Stimulated activated CD4-positive, alpha-beta T cell treated with anti-CD3 and anti-CD28 coated beads, Interleukin-4, amount 100 ng/mL, for 24 hours (primary cell): ENCODE measurements at regions not wholly inside any gene's neighbourhood (a gene's known extent, or its start where the extent isn't known, plus 50 kb on each side); places are given as distances from the start of the nearest gene placed in this dataset.

Experiments
- DNase-seq: peaks from one replicate; pipeline ENCODE4 v3.0.0-alpha.2; 2020

DNA sequence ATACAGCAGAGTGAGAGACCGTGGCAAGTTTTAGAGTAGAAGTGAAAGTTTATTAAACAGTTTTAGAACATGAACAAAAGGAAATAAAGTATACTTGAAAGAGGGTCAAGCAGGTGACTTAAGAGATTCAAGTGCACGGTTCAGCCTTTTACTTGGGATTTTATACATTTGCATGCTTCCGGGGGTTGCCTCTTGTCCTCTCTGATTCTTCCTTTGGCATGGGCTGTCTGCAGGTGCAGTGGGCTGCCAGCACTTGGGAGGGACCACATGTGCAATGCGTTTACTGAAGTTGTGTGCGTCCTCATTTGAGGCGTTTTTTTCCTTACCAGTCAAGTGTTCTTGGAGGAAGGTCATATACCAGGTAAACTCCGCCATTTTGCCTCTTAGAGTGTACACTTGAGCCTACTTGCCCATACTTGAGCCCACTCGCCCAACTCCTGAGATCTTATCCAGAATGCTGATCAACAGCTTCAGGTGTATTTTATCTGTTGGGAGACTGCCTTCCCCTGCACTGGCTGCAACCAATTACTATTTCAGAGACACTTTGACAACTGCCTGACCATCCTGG lies 195.2 kb downstream of the IRX5 start:
- DNase-seq = no peak

DNA sequence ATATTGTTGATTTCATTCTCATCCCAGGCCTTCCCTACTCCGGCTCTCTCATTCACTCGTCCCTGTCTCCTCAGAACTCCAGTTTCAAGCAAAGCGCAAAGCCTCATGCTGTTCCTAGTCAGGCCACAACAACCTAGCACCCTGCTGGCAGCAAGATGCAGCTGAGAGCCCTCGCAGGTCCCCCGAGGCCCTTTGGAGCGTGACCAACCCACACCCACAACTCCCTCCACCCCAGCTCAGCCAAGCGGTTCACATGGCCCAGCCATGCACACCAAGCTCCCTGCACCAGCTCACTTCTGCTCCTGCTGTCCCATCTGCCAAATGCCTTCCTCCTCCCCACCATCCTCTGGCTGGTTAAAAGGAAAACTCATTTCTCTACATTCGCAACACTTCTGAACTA lies 195.8 kb downstream of the IRX5 start:
- DNase-seq = no peak

DNA sequence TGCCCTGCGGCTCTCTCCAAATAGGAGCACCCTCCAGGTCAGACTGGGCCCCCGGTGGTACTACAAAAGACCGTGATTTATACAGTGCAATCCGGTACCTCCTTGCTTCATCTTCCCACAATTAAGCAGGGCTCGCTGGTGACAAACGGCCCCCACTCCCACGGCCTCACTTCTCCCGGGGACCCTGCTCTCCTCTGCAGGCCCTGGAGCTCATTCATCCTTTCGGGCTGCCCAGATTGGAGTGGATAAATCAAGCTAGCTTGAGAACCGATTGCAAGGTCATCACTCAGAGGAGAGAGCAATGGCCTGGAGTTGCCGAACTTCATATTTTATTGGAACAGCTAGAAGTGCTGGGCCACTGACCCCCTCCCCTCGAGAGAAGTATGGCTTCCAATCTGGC lies 193.5 kb upstream of the IRX6 start:
- no peak for DNase-seq

DNA sequence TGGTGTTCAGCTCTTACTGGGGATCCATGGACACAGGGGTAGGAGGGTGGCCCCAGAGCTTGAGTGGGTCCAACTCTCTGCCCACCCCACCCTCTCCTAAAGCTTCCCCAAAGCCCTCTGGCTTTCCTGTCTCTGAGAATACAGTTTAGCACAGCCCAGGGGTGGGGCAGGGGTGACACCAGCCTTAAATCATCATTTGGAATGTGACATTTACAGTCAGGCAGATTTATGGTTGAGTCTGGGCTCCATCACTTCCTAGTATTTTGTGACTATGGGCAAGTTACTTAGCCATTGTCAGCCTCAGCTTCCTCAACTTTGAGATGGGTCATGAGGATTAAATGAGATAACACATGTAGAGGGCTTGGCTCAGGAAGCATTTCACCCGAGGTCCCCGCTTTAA lies 193.1 kb upstream of the IRX6 start:
- DNase-seq = no peak

DNA sequence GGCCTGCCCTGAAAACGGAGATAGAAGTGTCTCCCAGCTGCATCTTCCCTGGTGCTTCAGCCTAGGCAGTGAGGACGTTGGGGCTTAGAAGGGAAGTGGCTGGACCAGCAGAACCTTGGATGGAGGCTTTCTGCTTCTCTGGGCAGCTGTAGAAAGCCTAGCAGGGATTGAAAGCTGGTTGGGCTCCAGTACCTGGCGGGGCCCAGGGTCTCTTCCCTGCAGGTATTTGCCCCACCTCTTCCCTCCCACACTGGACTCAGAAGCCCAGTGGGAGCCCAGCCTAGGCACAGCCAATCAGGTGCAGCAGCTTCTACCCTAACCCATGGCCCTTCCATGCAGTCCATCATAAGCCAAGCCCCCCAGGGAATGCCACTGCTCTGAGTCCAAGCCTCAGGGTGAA lies 190.3 kb upstream of the IRX6 start:
- DNase-seq = no peak

DNA sequence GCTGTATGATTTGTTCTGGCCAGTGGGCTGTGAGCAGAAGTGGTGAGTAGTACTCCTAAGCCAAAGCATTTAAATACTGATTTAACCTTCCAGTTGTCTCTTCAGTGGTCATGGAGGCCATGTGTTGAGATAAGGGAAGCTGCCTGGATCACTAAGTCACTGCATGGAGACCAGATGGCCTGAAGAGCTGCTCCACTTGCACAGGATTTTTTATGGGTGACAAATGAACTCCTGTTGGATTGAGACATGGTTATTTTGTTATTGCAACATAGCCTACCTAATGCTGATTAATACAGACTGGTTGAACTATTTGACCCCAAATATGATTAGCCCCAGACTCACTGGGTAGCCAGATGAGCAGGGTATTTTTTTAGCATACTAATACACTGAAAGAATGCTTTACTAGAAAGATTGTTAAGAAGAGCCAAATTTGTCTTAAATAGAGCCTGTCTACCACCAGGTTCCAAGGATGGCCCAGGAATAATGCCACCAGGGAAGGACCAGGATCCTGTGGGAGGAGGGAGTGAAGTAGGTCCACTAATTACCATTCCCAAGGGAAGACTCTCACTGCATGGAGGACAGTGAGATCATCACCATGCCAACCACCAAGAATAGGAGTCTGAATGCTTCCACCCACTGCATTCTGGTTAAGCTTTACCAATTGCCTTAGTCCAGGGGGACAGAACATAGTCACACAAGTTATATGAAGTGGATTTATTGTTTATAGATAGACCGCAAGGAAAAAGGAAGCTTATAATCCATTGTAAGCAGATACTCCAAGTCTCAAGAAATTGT lies 187.4 kb upstream of the IRX6 start:
- DNase-seq = no peak

DNA sequence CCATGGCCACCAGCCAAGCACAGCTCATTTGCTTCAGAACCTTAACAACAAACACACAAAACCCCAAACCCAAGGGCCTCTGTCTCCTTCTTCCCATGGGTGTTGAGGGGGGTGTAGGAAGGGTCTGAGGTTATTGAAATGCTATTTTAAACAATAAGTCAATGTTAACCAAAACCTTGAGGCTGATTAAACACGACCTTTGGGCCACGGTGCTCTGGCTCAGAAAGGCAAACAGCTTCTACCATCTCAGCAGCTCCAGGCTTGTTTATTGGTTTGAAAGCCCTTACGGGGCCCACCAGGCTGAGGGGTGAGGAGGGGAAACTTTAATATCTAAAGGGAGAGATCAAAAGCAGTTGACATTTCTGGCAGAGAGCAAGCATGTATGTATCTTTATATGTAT lies 185.7 kb upstream of the IRX6 start:
- no peak for DNase-seq

DNA sequence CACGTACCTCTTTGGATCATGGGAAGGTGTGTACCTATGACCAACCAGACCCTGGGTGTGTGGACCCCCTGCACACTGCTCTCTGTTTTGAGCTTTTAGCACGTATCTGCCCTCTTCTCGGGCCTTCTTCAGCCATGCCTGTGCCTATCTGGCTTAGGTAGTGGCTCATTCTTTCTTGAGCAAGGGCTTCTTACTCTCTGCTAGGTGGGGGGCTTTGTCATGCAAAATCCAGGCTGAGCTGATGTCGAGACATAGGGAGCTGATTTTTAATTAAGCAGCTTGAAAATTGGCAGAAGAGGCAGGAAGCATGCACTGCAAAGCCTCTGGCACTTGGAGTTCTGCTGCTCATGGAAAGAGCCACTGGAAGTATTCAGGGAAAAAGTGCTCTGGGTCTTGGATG lies 181.6 kb upstream of the IRX6 start:
- no peak for DNase-seq

DNA sequence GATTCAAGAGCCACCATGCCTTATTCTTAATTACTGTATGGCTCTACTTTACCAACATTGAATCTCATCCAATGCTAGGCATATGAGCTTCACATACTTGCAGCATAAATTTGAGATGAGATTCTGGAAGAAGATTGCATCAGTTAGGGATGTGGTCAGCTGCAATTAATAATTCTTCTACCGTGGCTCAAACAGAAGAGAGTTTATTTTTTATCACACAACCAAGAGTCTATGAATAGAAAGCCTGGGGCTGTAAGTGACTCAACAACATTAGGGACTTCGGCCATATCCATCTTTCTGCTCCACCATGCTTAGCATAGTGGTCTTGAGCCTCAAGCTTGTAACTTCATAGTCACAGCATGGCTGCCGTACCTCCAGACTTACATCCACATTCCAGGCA lies 179.4 kb upstream of the IRX6 start:
- no peak for DNase-seq

DNA sequence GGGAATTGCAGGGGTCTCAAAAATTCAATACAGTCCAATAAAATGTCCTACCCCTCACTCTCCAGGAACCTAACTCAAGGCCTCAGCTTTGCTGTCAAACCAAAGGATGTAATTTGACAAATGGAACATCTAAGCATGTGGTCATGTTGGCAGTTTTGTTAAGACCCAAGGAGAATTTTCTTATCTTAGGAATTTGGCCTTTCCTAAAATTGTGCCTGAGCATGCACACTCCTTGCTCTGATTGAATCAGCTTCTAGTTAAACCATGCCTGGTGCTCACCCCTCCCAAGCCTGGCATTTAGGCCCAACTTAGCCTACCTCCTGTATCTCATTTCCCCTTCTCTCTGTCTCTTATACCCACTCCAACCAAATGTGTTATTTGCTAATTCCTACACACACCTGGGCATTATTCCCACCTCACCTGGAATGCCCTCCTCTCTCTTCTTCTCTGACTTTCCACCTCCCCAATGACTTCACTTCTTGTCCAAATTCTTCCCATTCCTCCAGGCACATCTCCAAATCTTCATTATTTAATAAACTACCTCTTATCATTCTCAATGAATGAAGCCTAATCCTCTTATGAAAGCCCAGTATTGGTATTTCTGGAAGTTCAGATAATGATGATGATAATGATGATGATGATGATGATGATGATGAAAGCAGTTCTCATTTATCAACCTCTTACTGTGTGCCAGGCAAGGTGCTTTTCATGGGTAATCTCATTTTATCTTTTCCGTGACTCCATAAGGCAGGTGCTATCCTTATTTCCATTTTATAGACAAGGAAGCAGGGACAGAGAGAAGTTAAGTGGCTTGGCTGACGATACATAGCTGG lies 178.0 kb upstream of the IRX6 start:
- DNase-seq = no peak

DNA sequence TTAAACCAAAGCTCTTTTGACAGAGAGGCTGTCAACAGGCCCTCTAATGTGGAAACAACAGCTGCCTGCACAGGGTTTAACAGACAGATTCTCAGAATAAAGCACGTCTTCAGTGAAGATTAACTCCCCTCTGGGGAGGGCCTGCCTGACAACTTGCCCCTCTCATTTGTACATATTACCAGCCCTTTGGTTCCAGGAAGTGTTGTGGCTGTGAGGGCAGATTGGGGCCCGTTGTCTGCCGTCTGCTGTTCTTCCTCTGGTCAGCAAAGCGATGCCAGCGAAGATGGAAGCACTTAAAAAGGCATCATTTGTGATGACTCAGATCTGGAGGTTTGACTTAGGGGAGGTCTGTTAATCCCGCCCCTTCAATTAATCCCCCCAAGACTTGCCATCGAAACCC lies 177.0 kb upstream of the IRX6 start:
- DNase-seq = no peak

DNA sequence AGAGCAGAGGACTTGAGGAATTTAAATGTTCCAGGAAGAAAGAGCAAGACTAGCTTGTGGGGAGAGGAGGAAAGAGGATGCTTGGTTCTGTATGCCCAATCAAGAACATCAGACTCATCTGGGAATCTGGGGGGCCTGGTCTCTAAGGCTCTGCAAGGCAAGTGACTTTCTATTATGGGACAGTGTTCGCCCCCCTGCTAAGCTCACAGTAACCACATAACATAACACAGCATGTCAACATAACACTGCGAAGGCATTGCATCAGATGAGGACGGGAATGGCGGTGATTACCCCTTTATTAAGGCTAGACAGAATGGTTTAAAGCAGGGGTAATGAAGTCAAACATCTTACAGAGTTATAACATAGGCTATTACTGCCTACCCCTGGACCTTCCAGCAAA lies 176.6 kb upstream of the IRX6 start:
- no peak for DNase-seq

DNA sequence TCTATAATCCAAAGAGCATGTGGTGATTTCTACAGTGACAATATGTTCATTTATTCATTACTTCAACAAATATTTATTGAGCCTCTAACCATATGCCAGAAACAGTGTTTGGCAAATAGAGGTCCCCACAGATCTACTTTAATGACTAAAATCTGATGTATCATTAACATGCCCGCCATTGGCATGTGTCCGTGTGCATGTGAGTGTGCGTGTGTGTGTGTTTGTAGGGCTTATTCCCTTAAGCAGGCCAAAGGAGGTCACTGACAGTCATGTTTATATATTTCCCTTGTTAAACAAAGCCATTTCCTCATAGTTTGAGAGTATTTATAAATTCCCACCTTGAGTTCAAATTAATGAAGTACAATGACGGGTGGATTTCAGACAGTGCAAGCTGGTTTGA lies 174.4 kb upstream of the IRX6 start:
- no peak for DNase-seq

DNA sequence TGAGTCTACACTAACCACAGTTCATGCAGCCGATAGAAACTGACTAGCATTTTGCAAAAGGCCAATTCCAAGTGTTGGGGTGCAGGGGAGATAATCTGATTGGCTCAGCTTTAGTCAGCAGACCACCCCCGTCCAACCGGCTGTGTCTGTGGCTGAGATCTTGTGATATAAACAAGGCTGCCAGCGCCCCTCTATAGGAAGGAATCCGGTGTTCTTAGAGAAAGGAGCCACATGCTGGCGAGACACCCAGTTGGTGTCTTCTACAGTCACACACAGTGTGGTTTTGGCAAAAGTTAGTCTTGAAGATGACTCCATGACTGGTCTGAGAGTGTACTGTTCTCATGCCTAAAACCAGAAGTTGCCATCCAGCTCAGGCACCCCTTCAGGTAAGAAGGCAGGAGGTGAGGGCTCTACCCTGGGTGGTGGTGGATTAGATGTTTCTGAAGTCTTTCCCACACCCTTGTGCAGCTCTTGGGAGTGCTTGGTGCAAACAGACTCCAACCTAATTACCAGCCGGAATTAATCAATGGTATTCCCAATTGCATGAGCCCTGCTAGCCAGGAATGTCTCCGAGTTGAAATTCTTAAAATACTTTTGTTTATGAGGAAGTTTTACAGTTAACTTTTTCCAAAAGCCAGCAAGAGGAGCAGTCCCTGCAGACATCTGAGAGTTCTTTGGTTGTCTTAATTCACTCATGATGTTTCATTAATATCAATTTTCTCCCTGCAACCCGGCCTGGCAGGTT lies 172.3 kb upstream of the IRX6 start:
- DNase-seq = no peak

DNA sequence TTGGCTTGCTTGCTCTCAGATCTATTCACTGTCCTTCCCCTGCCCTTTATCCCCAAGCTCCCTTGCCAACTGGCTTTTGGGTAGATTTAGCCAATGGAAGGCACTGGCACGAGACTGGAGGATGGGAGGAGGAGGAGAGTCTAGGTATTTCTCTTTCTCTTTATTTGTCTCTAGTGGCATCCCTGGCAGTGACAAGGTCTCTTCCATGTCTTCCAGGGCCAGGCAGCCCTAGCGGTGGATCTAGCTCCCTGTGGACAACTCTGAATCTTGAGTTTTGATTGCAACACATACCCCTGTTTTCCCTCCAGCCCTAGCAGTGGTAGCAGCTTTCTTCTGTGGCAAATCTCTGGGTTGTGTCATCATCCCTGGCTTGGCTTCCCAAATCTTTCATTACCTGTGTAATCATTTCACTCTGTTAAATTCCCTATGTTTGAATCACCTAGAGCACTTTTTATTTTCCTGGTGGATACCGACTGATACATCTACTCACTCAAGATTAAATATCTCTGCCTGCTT lies 171.1 kb upstream of the IRX6 start:
- no peak for DNase-seq

DNA sequence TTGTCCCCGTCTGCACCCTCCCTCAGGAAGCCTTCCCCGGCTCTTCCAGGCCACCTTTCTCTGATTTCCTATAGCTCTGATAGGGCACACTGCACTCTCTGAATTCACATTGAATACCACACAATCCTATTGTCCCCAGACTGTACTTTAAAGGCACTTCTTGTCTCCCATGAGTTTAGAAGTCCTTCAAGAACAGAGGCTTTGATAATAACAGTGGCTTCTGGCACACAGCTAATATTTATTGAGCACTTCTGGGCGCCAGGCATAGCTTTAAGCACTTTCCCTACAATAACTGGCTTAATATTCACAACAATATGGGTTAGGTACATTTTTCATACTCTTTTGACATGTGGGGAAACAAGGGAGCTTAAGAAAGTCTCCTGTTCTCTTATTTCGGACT lies 169.7 kb upstream of the IRX6 start:
- no peak for DNase-seq

DNA sequence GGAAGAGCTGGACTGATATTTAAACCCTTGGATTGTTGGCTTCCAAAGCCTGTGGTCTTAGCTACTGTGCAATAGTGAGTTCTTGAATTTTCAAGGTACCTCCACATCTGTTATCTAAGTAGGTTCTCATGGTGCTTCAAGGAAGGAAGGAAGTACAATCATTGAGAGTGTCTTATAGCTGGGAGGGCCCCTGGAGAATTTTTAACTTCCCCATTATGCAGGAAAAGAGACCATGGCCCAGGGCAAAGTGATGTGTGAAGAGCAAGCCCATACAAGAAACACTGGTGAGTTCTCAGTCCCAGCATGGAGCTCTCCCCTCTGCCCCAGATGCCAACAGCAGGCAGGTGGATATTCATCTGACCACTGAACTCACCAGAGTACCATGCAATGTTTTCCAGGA lies 169.0 kb upstream of the IRX6 start:
- DNase-seq = no peak

DNA sequence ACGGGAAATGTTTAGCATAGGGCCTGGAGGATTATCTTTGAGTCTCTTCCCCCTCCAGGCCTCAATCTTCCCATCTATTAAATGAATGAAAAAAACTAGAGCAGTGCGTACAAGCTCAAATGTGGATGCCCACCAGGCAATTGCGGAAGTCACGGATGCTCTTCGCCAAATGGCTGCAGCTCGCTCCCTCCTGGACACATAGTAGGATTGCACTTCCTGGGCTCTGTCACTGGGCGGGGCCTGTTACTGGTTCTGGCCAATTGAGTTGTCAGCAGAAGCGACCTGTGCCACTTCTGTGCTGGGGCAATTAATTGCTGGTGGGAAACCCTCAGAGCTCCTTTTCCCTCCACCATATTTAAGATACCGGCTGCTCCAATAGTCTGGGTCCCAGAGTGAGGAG lies 168.2 kb upstream of the IRX6 start:
- DNase-seq = no peak

DNA sequence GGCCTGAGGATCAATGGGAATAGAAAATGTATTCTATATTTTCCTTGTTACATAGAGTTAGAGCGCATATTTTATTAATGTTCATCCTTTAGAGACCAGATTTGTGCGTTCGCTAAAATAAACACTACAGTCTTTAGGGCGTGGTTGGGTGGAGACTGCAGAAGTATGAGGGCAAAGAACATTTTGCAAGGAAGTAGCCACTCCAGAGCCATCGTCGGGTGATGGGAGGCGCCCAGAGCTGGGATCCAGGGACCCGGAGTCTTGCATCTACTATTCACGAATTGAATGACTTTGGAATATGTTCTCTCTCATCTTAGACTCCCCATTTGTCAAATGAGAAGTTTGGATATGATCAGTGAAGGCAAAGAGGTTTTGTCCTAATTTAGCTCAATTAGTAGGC lies 154.2 kb upstream of the IRX6 start:
- no peak for DNase-seq

DNA sequence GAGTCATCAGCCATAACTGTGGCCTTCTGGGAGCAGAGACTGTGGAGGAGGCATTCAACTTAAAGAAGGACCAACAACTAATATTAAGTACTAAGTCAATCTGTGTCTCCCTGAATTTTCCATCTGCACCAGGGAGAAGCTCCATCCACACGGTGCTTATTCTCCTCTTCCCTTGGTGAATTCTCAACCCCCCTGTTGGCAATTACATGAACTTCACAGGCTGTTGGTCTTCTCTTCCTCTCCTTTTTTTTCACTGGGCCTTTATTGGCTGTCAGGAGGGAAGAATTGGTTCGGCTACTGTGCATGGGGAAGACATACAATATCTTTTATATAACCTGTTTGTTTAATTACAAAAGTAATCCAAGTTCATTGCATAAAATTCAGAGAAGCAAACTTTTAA lies 152.8 kb upstream of the IRX6 start:
- no peak for DNase-seq

DNA sequence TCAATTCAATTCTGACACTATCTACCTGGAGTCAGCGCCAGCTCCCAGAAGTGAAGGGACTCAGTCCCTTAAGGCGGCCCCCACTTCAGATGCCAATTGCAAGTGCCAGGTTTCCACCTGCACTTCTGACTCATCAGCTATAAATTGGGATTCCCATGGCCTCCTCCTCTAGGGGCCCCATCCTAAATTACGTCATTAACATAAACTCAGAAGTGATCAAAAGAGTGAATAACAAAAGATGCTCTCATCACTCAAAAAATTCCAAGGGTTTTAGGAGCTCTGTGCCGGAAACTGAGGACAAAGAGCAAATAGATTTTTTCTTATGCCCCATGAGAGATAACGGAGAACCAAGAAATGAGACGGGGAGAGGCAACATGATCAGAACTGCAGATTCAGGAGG lies 148.6 kb upstream of the IRX6 start:
- DNase-seq = no peak

DNA sequence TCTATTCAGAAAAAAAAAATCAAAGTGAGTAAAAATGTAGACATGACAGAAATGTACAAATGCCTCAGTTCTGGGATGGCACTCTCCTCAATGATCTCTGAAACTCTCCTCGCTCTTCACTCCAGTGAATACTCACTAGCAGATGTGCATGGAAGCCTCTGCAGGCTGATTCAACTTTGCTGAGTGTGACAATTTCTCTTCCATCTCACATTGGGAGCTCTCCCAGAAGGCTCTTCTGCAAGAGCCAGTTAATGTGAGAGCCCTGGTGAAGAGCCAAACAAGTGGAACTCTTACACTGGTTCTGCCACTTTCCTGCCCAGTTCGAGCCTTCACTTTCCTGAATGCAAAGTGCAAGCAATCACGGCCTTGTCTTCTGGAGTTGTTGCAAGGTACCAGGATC lies 147.1 kb upstream of the IRX6 start:
- DNase-seq = no peak

DNA sequence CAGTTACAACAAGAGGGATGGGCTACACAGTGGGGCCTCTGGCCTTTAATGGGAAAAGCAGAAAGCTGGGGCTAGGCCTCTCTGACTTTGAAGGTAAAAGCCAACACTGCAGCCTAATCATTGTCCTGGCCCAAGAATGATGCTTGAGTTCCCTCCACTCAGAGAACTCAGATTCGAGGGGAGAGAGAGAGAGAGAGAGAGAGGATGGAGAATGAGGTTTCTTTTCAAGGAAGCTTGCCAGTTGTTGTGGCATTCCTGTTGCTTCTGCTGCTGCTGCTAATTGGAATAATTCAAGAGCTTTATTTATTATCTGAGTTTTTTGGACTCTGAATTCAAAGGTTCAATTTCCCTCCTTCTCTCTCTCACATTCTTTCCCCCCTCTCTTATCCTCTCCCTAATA lies 144.6 kb upstream of the IRX6 start:
- DNase-seq = no peak
